Activated CD4-positive, CD25-positive, alpha-beta regulatory T cell treated with anti-CD3 and anti-CD28 coated beads, Interleukin-2, amount 50 U/mL, for 24 hours (primary cell): ENCODE measurements at regions not wholly inside any gene's neighbourhood (a gene's known extent, or its start where the extent isn't known, plus 50 kb on each side); places are given as distances from the start of the nearest gene placed in this dataset.

Experiments
- ATAC-seq, 2 donors: fragments of 150-1000 bp; cut with Tn5 transposase; one replicate each; pipeline ENCODE4 v1.10.0; 2021; ENCODE audit warnings: mild to moderate bottlenecking in 1 of 2, moderate library complexity in 1 of 2

DNA sequence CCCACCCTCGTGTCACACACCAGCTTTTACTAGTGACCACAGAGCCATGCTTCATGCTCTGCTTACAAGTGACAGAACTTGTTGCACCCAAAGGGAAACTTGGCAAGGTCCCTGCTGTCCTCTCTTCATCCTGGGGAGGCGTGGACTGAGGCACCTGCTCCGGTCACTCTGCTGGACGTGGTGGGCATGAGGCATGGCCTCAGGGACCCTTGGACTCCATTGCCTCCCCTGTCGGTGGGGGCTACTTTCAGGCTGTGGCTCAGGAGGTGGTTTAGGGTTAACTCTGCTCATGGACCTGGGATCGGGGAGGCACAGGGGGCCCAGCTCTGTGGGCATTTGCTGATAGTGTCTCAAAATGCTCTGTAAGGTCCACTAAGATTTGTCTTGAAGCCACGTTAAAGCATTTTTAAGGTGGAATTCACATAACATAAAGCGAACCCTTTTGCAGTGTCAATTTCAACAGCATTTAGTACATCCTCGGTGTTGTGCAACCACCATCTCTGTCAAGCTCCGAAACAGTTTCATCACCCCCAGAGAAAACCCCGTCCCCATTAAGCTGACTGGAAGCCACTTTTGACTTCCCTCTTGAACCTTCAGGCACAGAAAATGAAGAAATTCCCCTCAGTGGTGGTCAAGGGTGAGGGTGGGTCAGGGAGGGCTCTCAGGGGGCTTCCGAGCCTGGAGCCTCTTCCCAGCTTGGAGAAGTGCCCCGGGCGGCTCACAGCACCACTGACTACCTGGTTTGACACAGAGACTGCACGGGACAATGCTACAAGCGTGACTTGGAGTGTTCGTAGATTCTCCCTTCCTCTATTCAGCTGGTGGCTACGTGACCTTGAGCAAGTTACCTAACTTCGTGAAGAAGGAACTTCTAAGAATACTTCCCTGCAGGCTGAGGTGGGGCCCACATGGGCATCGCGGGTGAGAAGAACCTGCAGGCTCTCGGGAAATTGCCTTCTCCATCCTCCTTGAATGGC lies 100.0 kb upstream of the HDAC4 start:
- ATAC-seq = no peak

DNA sequence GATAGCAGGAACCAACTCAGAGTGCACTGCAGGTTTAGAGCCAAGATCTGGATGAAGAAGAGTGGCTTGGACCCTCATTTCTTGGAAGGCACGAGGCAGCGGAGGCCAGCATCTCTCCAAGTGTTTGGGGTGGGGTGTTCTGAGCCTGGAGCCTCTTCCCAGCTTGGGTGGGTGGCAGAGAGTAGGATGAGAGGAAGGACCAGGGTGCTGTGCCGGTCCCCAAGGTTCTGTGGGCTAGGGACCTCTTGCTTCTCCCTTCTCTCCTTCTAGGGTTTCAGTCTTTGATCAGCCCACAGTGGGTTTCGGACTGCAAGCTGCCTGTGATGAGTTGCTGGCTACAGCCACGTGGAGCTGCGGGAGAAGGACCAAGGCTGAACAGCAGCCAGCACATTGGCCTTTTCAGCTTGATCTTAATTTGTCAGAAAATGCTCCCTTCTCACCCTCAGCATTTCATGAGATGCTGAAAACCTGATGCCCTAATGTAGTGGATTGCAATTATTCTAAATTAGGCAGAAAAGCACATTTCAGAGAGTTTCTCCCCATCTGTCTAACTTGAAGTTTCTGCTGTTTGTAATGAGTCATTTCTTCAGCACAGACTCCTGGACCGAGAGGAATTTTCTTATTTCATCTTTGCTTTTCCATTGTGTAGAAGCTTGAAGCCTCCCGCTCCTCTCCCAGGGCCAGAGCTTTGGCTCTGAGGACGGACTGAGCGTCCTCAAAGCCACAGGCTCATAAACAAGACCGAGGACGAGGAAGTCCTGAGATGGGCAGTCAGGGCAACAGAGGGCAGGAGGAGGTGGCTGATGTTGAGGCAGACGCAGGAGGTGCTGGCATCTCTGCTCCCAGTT lies 99.1 kb upstream of the HDAC4 start:
- no peak for ATAC-seq

DNA sequence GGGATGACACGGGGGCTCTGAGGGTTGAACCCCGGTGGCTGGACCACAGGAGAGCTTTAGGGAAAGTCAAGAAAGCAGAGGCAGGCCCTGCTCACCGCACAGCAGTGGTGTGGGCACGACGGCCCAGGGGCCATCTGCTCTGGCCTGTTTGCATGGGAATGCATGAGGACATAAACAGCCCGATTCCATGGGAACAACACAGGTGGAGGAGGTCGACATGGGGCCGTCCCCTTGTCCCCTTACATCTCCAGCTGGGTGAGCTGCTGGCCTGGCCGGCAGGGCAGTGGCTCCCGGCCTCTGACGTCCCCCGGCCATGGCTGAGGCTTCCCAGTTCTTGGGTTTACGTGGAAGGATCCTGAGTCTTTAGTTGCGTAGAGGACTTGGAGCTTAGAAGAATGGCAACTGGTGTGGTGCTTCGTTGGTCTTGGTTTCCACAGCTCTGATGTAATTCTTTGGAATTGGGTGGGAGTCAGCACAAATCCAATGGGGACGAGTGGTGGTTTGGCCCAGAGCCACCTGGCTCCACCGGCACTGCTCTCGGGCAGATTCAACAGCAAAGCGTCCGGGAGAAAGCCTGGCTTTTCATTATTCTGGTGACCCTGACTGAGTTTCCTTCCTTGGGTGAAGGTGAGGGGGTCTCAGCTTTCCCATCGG lies 98.3 kb upstream of the HDAC4 start:
- ATAC-seq = no peak

- ATAC-seq = no peak
Observed at GRCh38 chr2:239498576-239498975, 97.8 kb upstream of the HDAC4 start.

- ATAC-seq = peak in 1 of 2 donors; percentile 27
Observed at GRCh38 chr2:239496700-239497099, 95.9 kb upstream of the HDAC4 start.

- ATAC-seq = no peak
Observed at GRCh38 chr2:239495791-239496233, 95.0 kb upstream of the HDAC4 start.

- no peak for ATAC-seq
Observed at GRCh38 chr2:239495175-239495574, 94.4 kb upstream of the HDAC4 start.

DNA sequence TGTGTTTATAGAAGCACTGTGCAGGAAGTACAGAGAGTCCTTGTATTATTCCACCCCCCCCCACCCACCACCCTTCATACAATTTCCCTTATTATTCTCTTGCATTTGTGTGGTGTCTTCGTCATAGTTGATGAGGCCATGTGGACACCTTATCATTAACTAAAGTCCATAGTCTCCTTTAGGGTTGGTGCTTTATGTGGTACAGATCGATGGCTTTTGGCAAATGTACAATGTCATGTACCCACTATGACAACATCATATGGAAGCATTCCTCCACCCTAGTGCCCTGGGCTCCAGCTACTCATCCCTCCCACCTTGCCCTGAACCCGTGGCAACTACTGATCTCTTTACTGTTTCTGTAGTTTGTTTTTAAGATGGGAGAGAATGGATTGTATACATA lies 93.8 kb upstream of the HDAC4 start:
- no peak for ATAC-seq

- no peak for ATAC-seq
Observed at GRCh38 chr2:239489481-239489880, 88.7 kb upstream of the HDAC4 start.

- ATAC-seq = no peak
Observed at GRCh38 chr2:239488125-239488524, 87.3 kb upstream of the HDAC4 start.

DNA sequence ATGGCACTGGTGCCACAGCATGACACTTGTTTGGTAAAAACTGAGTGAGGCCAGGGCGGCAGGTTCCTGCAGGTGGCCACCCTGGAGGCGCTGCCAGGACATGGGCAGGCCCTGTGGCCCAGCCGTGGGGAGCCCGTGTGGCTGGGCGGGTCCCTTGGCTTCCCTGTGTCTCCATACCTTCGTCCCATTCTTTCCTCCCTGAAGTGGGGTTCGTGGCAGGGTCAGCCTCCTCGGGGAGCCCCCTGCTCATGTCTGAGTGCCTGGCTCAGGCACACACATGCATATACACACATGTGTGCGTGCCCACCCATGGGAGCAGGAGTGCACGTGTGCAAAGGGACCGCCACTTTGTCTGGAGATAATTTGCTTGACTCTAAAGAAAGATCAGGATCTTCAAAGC lies 86.5 kb upstream of the HDAC4 start:
- no peak for ATAC-seq

DNA sequence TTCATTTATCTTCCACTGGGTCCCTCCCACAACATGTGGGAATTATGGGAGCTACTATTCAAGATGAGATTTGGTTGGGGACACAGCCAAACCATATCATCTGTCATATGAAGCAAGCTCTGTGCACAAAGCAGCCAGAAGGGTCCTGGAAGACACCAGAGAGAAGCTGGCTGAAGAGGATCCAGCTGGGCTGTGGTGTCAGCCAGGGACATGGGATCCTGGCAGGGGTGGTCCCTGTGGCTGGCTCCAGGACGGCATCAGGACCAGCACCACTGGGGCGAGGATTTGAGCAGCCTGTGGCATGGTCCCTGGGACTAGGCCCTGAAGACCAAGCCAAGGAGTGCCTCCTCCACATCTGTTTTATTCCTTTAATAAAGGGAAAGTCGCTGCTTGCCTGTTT lies 84.8 kb upstream of the HDAC4 start:
- ATAC-seq = no peak

GRCh38 chr2:239484571-239485355 lies 83.9 kb upstream of the HDAC4 start:
- ATAC-seq = no peak

GRCh38 chr2:239482778-239483712 lies 82.2 kb upstream of the HDAC4 start:
- ATAC-seq = no peak

GRCh38 chr2:239479471-239479870 lies 78.7 kb upstream of the HDAC4 start:
- no peak for ATAC-seq

GRCh38 chr2:239477591-239477990 lies 76.8 kb upstream of the HDAC4 start:
- no peak for ATAC-seq

- ATAC-seq = no peak
Observed at GRCh38 chr2:239476757-239477585, 76.2 kb upstream of the HDAC4 start.

DNA sequence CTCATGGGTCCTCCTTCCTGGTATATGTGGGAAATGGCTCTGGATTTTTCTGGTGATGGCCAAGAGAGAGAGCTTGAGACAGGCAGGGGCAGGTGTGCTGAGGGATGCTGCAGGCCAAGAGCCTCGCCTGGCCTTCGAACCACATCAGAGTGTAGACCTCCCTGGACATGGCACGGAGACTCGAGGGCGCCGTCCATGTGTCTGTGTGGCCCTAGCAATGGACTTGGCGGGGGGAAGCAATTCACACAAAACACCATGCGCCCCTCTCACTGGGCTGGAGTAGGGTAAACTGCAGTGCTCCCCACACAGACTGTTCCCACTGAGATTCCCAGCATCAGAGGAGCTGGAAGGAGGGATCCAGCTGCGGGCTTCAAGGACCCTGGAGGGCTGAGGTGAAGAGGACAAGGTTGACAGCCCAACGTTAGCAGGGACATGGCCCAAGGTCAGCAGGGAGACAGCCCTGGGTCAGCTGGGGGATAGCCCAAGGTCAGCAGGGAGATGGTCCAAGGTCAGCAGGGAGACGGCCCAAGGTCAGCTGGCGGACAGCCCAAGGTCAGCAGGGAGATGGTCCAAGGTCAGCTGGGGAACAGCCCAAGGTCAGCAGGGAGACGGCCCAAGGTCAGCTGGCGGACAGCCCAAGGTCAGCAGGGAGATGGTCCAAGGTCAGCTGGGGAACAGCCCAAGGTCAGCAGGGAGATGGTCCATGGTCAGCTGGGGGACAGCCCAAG lies 75.4 kb upstream of the HDAC4 start:
- ATAC-seq = no peak
